ENCODE measurements at regions not wholly inside any gene's neighbourhood (a gene's known extent, or its start where the extent isn't known, plus 50 kb on each side); places are given as distances from the start of the nearest gene placed in this dataset.

- TF ChIP-seq CTCF (IDR thresholded peaks at IDR 0.05) = no peak
- Histone ChIP-seq H3K4me3 (no peak overlapping the region), H3K27ac (no peak overlapping the region)
- no peak for DNase-seq (ENCODE audit: low spot score)
Measured at GRCh38 chr1:10935724-10936123, 76.7 kb upstream of the TARDBP start.

GRCh38 chr1:10936998-10937901 is 75.2 kb upstream of the TARDBP start:
- no peak for DNase-seq (ENCODE audit: low spot score)
- TF ChIP-seq CTCF (IDR thresholded peaks at IDR 0.05) = no peak
- Histone ChIP-seq H3K4me3 (no peak overlapping the region), H3K27ac (no peak overlapping the region)

- Histone ChIP-seq H3K4me3 (no peak overlapping the region), H3K27ac (no peak overlapping the region)
- DNase-seq (ENCODE audit: low spot score) = no peak
- no peak for TF ChIP-seq CTCF (IDR thresholded peaks at IDR 0.05)
Measured at GRCh38 chr1:10938741-10939417, 73.6 kb upstream of the TARDBP start.

- no peak for DNase-seq (ENCODE audit: low spot score)
- TF ChIP-seq CTCF (IDR thresholded peaks at IDR 0.05) = no peak
- no peak overlapping the region for H3K27ac ChIP-seq
- no peak overlapping the region for H3K4me3 ChIP-seq
Measured at GRCh38 chr1:10939654-10940450, 72.6 kb upstream of the TARDBP start.

- Histone ChIP-seq H3K27ac (no peak overlapping the region), H3K4me3 (no peak overlapping the region)
- no peak for DNase-seq (ENCODE audit: low spot score)
- no peak for TF ChIP-seq CTCF (IDR thresholded peaks at IDR 0.05)
Measured at GRCh38 chr1:10940451-10940804, 72.0 kb upstream of the TARDBP start.

- no peak overlapping the region for H3K27ac ChIP-seq
- TF ChIP-seq CTCF (IDR thresholded peaks at IDR 0.05) = no peak
- no peak for DNase-seq (ENCODE audit: low spot score)
- H3K4me3 ChIP-seq = no peak overlapping the region
Measured at GRCh38 chr1:10940838-10941237, 71.6 kb upstream of the TARDBP start.
